K562 (cell line): ENCODE measurements at regions not wholly inside any gene's neighbourhood (a gene's known extent, or its start where the extent isn't known, plus 50 kb on each side); places are given as distances from the start of the nearest gene placed in this dataset.

ENCODE experiments used
- ATAC-seq: fragments of 200-7000 bp; cut with Tn5 transposase; 3 replicates; pipeline ENCODE4 v1.9.1; 2020; ENCODE audit warnings: moderate library complexity
- BruUV-seq: library from RNA; stranded (reverse); fragments of 400-500 nt; replicated peaks from 2 replicates; lab custom pipeline; 2021; lab: Mats Ljungman, UMichigan
- CTCF ChIA-PET: fragments of 300-600 bp; formaldehyde crosslinking; extraction: SDS; loops from one replicate; lab custom pipeline; 2021; ENCODE audit warnings: low intra/inter-chr PET ratio; lab: Yijun Ruan, JAX
- POLR2A ChIA-PET: fragments of 300-600, 350-650 bp; sonication (Branson Sonifier 250); formaldehyde crosslinking; extraction: SDS; loops from one replicate; lab custom pipeline; 2021; ENCODE audit warnings: antibody characterized with exemption, inconsistent platforms; lab: Yijun Ruan, JAX
- DNase-seq, 4 experiments: peaks; one replicate each; pipeline versions ENCODE4 v3.0.0 to v3.0.0-alpha.2; 2011 to 2018; ENCODE audit warnings: low spot score in 3 of 4, mixed read lengths in 3 of 4; ENCODE audit errors: extremely low read depth in 1 of 4
- FAIRE-seq: peaks from 2 replicates; lab custom pipeline; 2011; peaks lifted over from hg19 to GRCh38; lab: Jason Lieb, UNC
- H2AFZ ChIP-seq: 2 replicates; pipeline ENCODE4 v1.6.0; 2011; ENCODE audit warnings: low read depth, low read length, control low read depth, inconsistent platforms
- H3K27ac ChIP-seq: fragments of 200-600 bp; 3 replicates; pipeline ENCODE4 v1.8.0; 2011; ENCODE audit warnings: low read depth, mild to moderate bottlenecking, control low read depth, inconsistent platforms, low read length, moderate library complexity, mixed read lengths; ENCODE audit errors: extremely low read depth
- H3K27me3 ChIP-seq, 2 experiments: fragments of 300-600 bp in 1 of 2; 2 replicates in 1 of 2; 3 replicates in 1 of 2; pipeline versions ENCODE4 v1.6.0 to v1.8.0; 2011; ENCODE audit warnings: inconsistent platforms in 2 of 2, low read length in 2 of 2, mild to moderate bottlenecking in 1 of 2, mixed read lengths in 1 of 2, moderate library complexity in 1 of 2; ENCODE audit not compliant: control insufficient read depth in 2 of 2, insufficient read depth in 2 of 2
- H3K36me3 ChIP-seq: fragments of 300-600 bp; 3 replicates; pipeline ENCODE4 v1.8.0; 2011; ENCODE audit warnings: mild to moderate bottlenecking, low read length, inconsistent platforms; ENCODE audit not compliant: control insufficient read depth, insufficient read depth
- H3K4me1 ChIP-seq, 2 experiments: fragments of 200-600 bp in 1 of 2; replicated peaks in 1 of 2; 2 replicates in 1 of 2; 3 replicates in 1 of 2; pipeline versions ENCODE4 v1.5.1 to v1.8.0; 2011; ENCODE audit warnings: inconsistent platforms in 2 of 2, low read length in 2 of 2, mild to moderate bottlenecking in 1 of 2, mixed read lengths in 1 of 2, moderate library complexity in 1 of 2; ENCODE audit not compliant: control insufficient read depth in 2 of 2, insufficient read depth in 2 of 2
- H3K4me2 ChIP-seq: 2 replicates; pipeline ENCODE4 v1.6.1; 2011; ENCODE audit warnings: low read length, control low read depth, inconsistent platforms, mixed read lengths; ENCODE audit not compliant: insufficient read depth
- H3K4me3 ChIP-seq: fragments of 200-600 bp; sonication (generic), shearing (Covaris generic); 2 replicates; pipeline ENCODE4 v1.5.1; 2016; ENCODE audit warnings: control low read depth, inconsistent platforms
- H3K79me2 ChIP-seq: fragments of 200-600 bp; 3 replicates; pipeline ENCODE4 v1.8.0; 2011; ENCODE audit warnings: low read length, inconsistent platforms; ENCODE audit not compliant: control insufficient read depth, insufficient read depth
- H3K9ac ChIP-seq, 2 experiments: 2 replicates each; pipeline versions ENCODE4 v1.6.0 to v1.6.1; 2011; ENCODE audit warnings: low read depth in 2 of 2, low read length in 2 of 2, control low read depth in 1 of 2, inconsistent platforms in 1 of 2, mild to moderate bottlenecking in 1 of 2, mixed read lengths in 1 of 2; ENCODE audit not compliant: insufficient read depth in 1 of 2
- H3K9me1 ChIP-seq: one replicate; pipeline ENCODE4 v1.6.0; 2011; ENCODE audit warnings: inconsistent platforms, mild to moderate bottlenecking, low read length, moderate library complexity; ENCODE audit not compliant: control insufficient read depth, insufficient read depth
- H3K9me3 ChIP-seq: replicated peaks from 2 replicates; pipeline ENCODE4 v1.5.1; 2011; ENCODE audit warnings: low read depth, low read length, inconsistent platforms; ENCODE audit not compliant: control insufficient read depth, insufficient read depth
- H4K20me1 ChIP-seq: replicated peaks from 2 replicates; pipeline ENCODE4 v1.6.1; 2011; ENCODE audit warnings: low read length, inconsistent platforms, mixed read lengths; ENCODE audit not compliant: control insufficient read depth, insufficient read depth
- ATF1 ChIP-seq, 2 experiments: fragments of 450-650 bp in 1 of 2; IDR thresholded peaks; 2 replicates each; pipeline ENCODE4 v1.6.1; 2016; ENCODE audit warnings: missing compliant biosample characterization in 1 of 2, missing genetic modification characterization in 1 of 2
- BDP1 ChIP-seq: IDR thresholded peaks from 3 replicates; pipeline ENCODE4 v1.6.1; 2011; ENCODE audit not compliant: insufficient read length, insufficient read depth
- BRCA1 ChIP-seq, 2 experiments: fragments of 450-650 bp in 1 of 2; sonication (generic) in 1 of 2; formaldehyde crosslinking in 1 of 2; IDR thresholded peaks; 2 replicates each; pipeline versions ENCODE4 v1.5.0 to v1.6.1; 2017 to 2020; ENCODE audit warnings: mild to moderate bottlenecking in 1 of 2, missing genetic modification reagents in 1 of 2
- CHD2 ChIP-seq: IDR thresholded peaks from 2 replicates; pipeline ENCODE4 v1.6.1; 2011; ENCODE audit warnings: low read depth, low read length
- CREB1 ChIP-seq, 2 experiments: sonication (generic) in 1 of 2; formaldehyde crosslinking in 1 of 2; IDR thresholded peaks; 2 replicates each; pipeline versions ENCODE4 v1.6.1 to v1.8.0; 2012 to 2022; ENCODE audit warnings: inconsistent platforms in 1 of 2, mild to moderate bottlenecking in 1 of 2, missing genetic modification reagents in 1 of 2, moderate library complexity in 1 of 2
- HLTF ChIP-seq: fragments of 450-650 bp; IDR thresholded peaks from 2 replicates; pipeline ENCODE4 v1.6.1; 2016
- KLF6 ChIP-seq: fragments of 250-450 bp; sonication (Bioruptor Pico); IDR thresholded peaks from 2 replicates; pipeline ENCODE4 v1.4.0; 2020; ENCODE audit warnings: mild to moderate bottlenecking, moderate library complexity, borderline replicate concordance
- MTA2 ChIP-seq: fragments of 450-650 bp; IDR thresholded peaks from 2 replicates; pipeline ENCODE4 v1.6.1; 2016; ENCODE audit warnings: low read depth
- MYC ChIP-seq, 2 experiments: fragments of 250-450 bp in 1 of 2; sonication (Bioruptor Pico) in 1 of 2; IDR thresholded peaks; 2 replicates each; pipeline versions ENCODE4 v1.5.1 to v1.6.1; 2012 to 2021; ENCODE audit warnings: low read depth in 2 of 2, borderline replicate concordance in 1 of 2, improper control_type of control experiment in 1 of 2, low read length in 1 of 2, mild to moderate bottlenecking in 1 of 2, moderate library complexity in 1 of 2
- NCOA4 ChIP-seq: fragments of 450-650 bp; IDR thresholded peaks from 2 replicates; pipeline ENCODE4 v1.6.1; 2018; ENCODE audit warnings: mild to moderate bottlenecking; ENCODE audit not compliant: partially characterized antibody
- NCOR1 ChIP-seq: fragments of 450-650 bp; IDR thresholded peaks from 2 replicates; pipeline ENCODE4 v1.6.1; 2016; ENCODE audit warnings: mild to moderate bottlenecking, moderate library complexity
- RAD51 ChIP-seq: fragments of 450-650 bp; IDR thresholded peaks from 2 replicates; pipeline ENCODE4 v1.7.1; 2016; ENCODE audit warnings: low read depth, mild to moderate bottlenecking, borderline replicate concordance
- RBFOX2 ChIP-seq: fragments of 200-400 bp; formaldehyde crosslinking; IDR thresholded peaks from 2 replicates; pipeline ENCODE4 v1.6.1; 2017; ENCODE audit warnings: low read depth, mild to moderate bottlenecking, low read length, moderate library complexity
- RHOXF2B ChIP-seq: fragments of 250-450 bp; sonication (Bioruptor Pico); conservative IDR thresholded peaks from 2 replicates; pipeline ENCODE4 v1.5.1; 2021
- RUNX1 ChIP-seq: sonication (generic); IDR thresholded peaks from 2 replicates; pipeline ENCODE4 v1.6.1; 2016; ENCODE audit warnings: antibody characterized with exemption, low read depth
- SAP30 ChIP-seq: fragments of 200-600 bp; sonication (generic); IDR thresholded peaks from 2 replicates; pipeline ENCODE4 v1.6.1; 2012; ENCODE audit warnings: borderline replicate concordance, low read depth, mild to moderate bottlenecking, moderate library complexity, low read length, control low read depth, inconsistent platforms; ENCODE audit not compliant: insufficient read depth, poor library complexity, severe bottlenecking
- TAL1 ChIP-seq: fragments of 450-650 bp; IDR thresholded peaks from 2 replicates; pipeline ENCODE4 v1.6.1; 2016; ENCODE audit warnings: mild to moderate bottlenecking
- THRAP3 ChIP-seq: fragments of 450-650 bp; IDR thresholded peaks from 2 replicates; pipeline ENCODE4 v1.6.1; 2016; ENCODE audit warnings: mild to moderate bottlenecking, inconsistent platforms, borderline replicate concordance
- ZKSCAN1 ChIP-seq: fragments of 150-350 bp; IDR thresholded peaks from 2 replicates; pipeline ENCODE4 v1.6.1; 2016; ENCODE audit warnings: low read depth, low read length
- ZNF583 ChIP-seq: fragments of 250-450 bp; sonication (Bioruptor Pico); IDR thresholded peaks from 2 replicates; pipeline ENCODE4 v1.4.0; 2020
- ZNF79 ChIP-seq: fragments of 250-450 bp; sonication (Bioruptor Pico); IDR thresholded peaks from 2 replicates; pipeline ENCODE4 v1.4.0; 2020; ENCODE audit warnings: low read depth, mild to moderate bottlenecking, moderate library complexity
- ZSCAN32 ChIP-seq: fragments of 450-650 bp; formaldehyde crosslinking; IDR thresholded peaks from 2 replicates; pipeline ENCODE4 v1.4.0; 2020; ENCODE audit warnings: mild to moderate bottlenecking, moderate library complexity
- WGBS: fragments of 100-300 bp; shearing (Covaris generic); methylation state at CpG from one replicate; pipeline ENCODE4 v1.1.6; 2016; ENCODE audit warnings: low coverage, mixed read lengths; ENCODE audit not compliant: insufficient coverage; ENCODE audit errors: missing lambda C conversion rate; 5-methylcytosine and 5-hydroxymethylcytosine counted together
- in situ Hi-C: fragments of 300-500 bp; cut with MboI; formaldehyde crosslinking; loops from 4 replicates; pipeline ENCODE4 v1.15.0; 2018; ENCODE audit warnings: inconsistent platforms, mixed read lengths
- intact Hi-C: fragments of 100-400 bp; cut with micrococcal nuclease; formaldehyde crosslinking; loops from 2 replicates; pipeline ENCODE4 v1.14.2; 2022
- TF ChIP-seq, protein P1 (sequence below): fragments of 450-650 bp; formaldehyde crosslinking; conservative IDR thresholded peaks from 2 replicates; pipeline ENCODE4 v1.4.0; 2022; ENCODE audit warnings: mild to moderate bottlenecking, missing genetic modification characterization

DNA sequence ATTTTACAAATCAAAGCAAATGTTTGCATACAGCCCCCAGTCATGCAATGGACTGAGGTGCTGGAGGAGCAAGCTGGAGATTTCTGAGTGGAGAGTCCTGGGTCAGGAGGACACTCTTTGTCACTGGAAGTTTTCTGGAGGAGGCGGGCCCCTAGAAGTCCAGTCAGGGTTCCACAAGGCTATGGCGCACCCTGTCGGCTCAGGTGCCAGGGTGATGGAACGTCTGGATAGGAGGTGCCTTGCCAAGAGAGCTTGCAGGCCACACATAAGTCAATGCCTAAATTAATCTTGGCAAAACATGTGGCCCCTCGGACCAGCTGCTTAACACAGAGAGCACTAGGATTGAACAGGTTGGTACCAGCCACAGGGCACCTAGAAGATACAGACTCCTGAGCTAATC, 174.7 kb upstream of the CADM1 start:
- BruUV-seq, result no TSS peak
- DNase-seq, result no peak
- 0% methylated on average over 5 of the region's 5 CpGs for WGBS

DNA sequence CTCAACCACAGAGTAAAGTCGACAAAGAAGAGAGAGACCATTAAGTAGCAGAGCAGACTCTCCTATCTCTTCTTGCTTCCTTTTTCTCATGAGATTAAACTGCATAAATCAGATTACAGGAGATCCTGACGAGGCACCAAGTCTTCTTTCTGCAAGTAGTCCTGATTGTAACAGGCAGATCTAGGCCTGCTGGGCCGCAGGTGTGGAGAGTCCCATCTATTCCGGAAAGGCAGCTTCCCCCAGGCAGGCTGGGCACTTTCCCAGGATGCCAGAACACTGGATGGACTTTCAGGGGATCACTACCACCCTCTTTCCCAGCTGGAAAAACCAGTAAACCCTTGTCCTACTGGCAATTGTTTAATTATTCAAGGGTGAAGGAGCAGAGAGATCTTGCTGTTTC, 173.0 kb upstream of the CADM1 start:
- ChIA-PET POLR2A (no interaction called here), CTCF (no interaction called here)
- Histone ChIP-seq H3K79me2 (no peaks in the 10 kb centered on the region), H3K27ac (no peak overlapping the region), H3K4me2 (no peak overlapping the region), H3K9me1 (no peaks in the 10 kb centered on the region), H2AFZ (no peak overlapping the region), H4K20me1 (no peaks in the 10 kb centered on the region), H3K4me1 (no peaks in the 10 kb centered on the region), H3K4me3 (no peak overlapping the region), H3K36me3 (no peaks in the 10 kb centered on the region), H3K9me3 (no peaks in the 10 kb centered on the region), H3K27me3 (peaks cover 0 to 19% of the 10 kb centered on the region in 2 experiments; a peak in 2 of 5 replicates), H3K9ac (no peak overlapping the region)
- BruUV-seq, result no TSS peak
- no peak for ATAC-seq
- TF ChIP-seq KLF6, result no peak
- no peak for TF ChIP-seq CHD2
- TF ChIP-seq, protein P1, sequence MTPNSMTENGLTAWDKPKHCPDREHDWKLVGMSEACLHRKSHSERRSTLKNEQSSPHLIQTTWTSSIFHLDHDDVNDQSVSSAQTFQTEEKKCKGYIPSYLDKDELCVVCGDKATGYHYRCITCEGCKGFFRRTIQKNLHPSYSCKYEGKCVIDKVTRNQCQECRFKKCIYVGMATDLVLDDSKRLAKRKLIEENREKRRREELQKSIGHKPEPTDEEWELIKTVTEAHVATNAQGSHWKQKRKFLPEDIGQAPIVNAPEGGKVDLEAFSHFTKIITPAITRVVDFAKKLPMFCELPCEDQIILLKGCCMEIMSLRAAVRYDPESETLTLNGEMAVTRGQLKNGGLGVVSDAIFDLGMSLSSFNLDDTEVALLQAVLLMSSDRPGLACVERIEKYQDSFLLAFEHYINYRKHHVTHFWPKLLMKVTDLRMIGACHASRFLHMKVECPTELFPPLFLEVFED (CRISPR knock-in tag), result no peak
- no peak for TF ChIP-seq MYC (IDR thresholded peaks at IDR 0.05; ENCODE audit: low read depth, low read length)
- no peak for TF ChIP-seq MYC (CRISPR knock-in tag; IDR thresholded peaks at IDR 0.05; ENCODE audit: borderline replicate concordance, low read depth)
- no peak for TF ChIP-seq CREB1 (IDR thresholded peaks at IDR 0.05)
- no peak for TF ChIP-seq CREB1 (CRISPR knock-in tag; IDR thresholded peaks at IDR 0.05)
- no peak for TF ChIP-seq ZNF583 (CRISPR knock-in tag)
- TF ChIP-seq TAL1, result no peak
- no peak for TF ChIP-seq ZNF79
- in situ Hi-C loops, result no loop called here
- FAIRE-seq, result no peak
- no peak for DNase-seq
- intact Hi-C loops, result no loop called here
- WGBS, result 0% methylated on average over 4 of the region's 4 CpGs

More for the DNA sequence above, 174.7 kb upstream of the CADM1 start:
- H3K9me3 ChIP-seq, result no peaks in the 10 kb centered on the region
- ATAC-seq (no peak), FAIRE-seq (no peak)
- in situ Hi-C loops, result no loop called here
- H2AFZ ChIP-seq, result no peak overlapping the region
- POLR2A ChIA-PET, result interaction anchor here (0.7 kb wide), 1 partner anchor 1311 kb away, joined by 4 read pairs; no protein-coding TSS in a partner anchor
- H3K27ac ChIP-seq, result no peak overlapping the region
- H3K9ac ChIP-seq, result no peak overlapping the region
- no peaks in the 10 kb centered on the region for H3K79me2 ChIP-seq
- no peaks in the 10 kb centered on the region for H3K4me1 ChIP-seq
- peaks cover 0 to 19% of the 10 kb centered on the region in 2 experiments; a peak in 2 of 5 replicates for H3K27me3 ChIP-seq
- no peak overlapping the region for H3K4me3 ChIP-seq
- intact Hi-C loops, result no loop called here
- TF ChIP-seq RBFOX2 (no peak), RUNX1 (no peak), RAD51 (no peak), ZSCAN32 (CRISPR knock-in tag) (no peak), HLTF (no peak), ATF1 (CRISPR knock-in tag; IDR thresholded peaks at IDR 0.05) (no peak), ATF1 (tag; IDR thresholded peaks at IDR 0.05) (no peak), BDP1 (no peak), ZKSCAN1 (no peak), ZNF583 (CRISPR knock-in tag) (no peak), MTA2 (no peak), THRAP3 (no peak), RHOXF2B (CRISPR knock-in tag) (no peak), NCOA4 (no peak), NCOR1 (no peak), SAP30 (no peak), BRCA1 (IDR thresholded peaks at IDR 0.05) (no peak), BRCA1 (CRISPR knock-in tag; IDR thresholded peaks at IDR 0.05) (no peak)
- TF ChIP-seq, all 486 proteins: peak for 0
- no peaks in the 10 kb centered on the region for H4K20me1 ChIP-seq
- no peaks in the 10 kb centered on the region for H3K36me3 ChIP-seq
- CTCF ChIA-PET, result no interaction called here
- H3K4me2 ChIP-seq, result no peak overlapping the region
- no peaks in the 10 kb centered on the region for H3K9me1 ChIP-seq
